ENCODE measurements at regions not wholly inside any gene's neighbourhood (a gene's known extent, or its start where the extent isn't known, plus 50 kb on each side); places are given as distances from the start of the nearest gene placed in this dataset.

- no peak overlapping the region for H2BK5ac ChIP-seq (ENCODE audit: low read depth, low read length)
- H2BK20ac ChIP-seq (ENCODE audit: low read length) = no peak overlapping the region
- no peak overlapping the region for H3K4ac ChIP-seq (replicated peaks; ENCODE audit: insufficient read length, low read depth, low read length)
- H2AK5ac ChIP-seq (ENCODE audit: low read depth, low read length) = no peak overlapping the region
- no peak overlapping the region for H2AFZ ChIP-seq (ENCODE audit: low read length)
- no peaks in the 10 kb centered on the region for H3K9me3 ChIP-seq (ENCODE audit: insufficient read depth in 2 of 2, low read depth in 1 of 2, low read length in 1 of 2)
- H3K27me3 ChIP-seq (replicated peaks in 1 of 4; ENCODE audit: control insufficient read depth in 3 of 4, extremely low read depth in 1 of 4, insufficient read depth in 3 of 4, low read length in 3 of 4) = no peaks in the 10 kb centered on the region
- H3K56ac ChIP-seq (replicated peaks; ENCODE audit: insufficient read length, low read depth, low read length) = no peak overlapping the region
- no peak overlapping the region for H3K9ac ChIP-seq (replicated peaks in 1 of 4; ENCODE audit: extremely low read depth in 1 of 4, low read depth in 3 of 4, low read length in 3 of 4)
- no peak overlapping the region for H4K5ac ChIP-seq (ENCODE audit: insufficient read length, low read depth, low read length)
- H3K14ac ChIP-seq (ENCODE audit: insufficient read length) = no peak overlapping the region
- no peak overlapping the region for H3K23ac ChIP-seq (ENCODE audit: insufficient read length)
- H3K79me1 ChIP-seq (ENCODE audit: low read depth, low read length) = no peaks in the 10 kb centered on the region
- no peak for DNase-seq (ENCODE audit: low read depth in 1 of 2, low spot score in 2 of 2)
- TF ChIP-seq YY1 (IDR thresholded peaks at IDR 0.05; ENCODE audit: low read depth, low read length) = no peak
- TF ChIP-seq, protein P1, sequence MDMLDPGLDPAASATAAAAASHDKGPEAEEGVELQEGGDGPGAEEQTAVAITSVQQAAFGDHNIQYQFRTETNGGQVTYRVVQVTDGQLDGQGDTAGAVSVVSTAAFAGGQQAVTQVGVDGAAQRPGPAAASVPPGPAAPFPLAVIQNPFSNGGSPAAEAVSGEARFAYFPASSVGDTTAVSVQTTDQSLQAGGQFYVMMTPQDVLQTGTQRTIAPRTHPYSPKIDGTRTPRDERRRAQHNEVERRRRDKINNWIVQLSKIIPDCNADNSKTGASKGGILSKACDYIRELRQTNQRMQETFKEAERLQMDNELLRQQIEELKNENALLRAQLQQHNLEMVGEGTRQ (IDR thresholded peaks at IDR 0.05; ENCODE audit: low read length) = no peak
- TF ChIP-seq TEAD4 (IDR thresholded peaks at IDR 0.05; ENCODE audit: low read depth, low read length) = no peak
- TF ChIP-seq TAF7 (optimal IDR thresholded peaks at IDR 0.05; ENCODE audit: borderline replicate concordance, low read depth, low read length) = no peak
- no peak for TF ChIP-seq RNF2 (IDR thresholded peaks at IDR 0.05; ENCODE audit: borderline replicate concordance, low read depth, low read length, missing control alignments, poor library complexity, severe bottlenecking)
- no peak for TF ChIP-seq SP2 (IDR thresholded peaks at IDR 0.05; ENCODE audit: low read length)
- no peak for TF ChIP-seq CBX5 (IDR thresholded peaks at IDR 0.05; ENCODE audit: low read depth, low read length)
- no peak for TF ChIP-seq CREB1 (IDR thresholded peaks at IDR 0.05)
- no peak for TF ChIP-seq CEBPB (IDR thresholded peaks at IDR 0.05; ENCODE audit: low read depth, low read length)
- TF ChIP-seq RAD21 (IDR thresholded peaks at IDR 0.05 in 1 of 2, conservative IDR thresholded peaks at IDR 0.05 in 1 of 2; ENCODE audit: low read depth in 2 of 2, low read length in 2 of 2) = no peak
- TF ChIP-seq SIRT6 (IDR thresholded peaks at IDR 0.05; ENCODE audit: low read length) = no peak
- no peak for TF ChIP-seq KDM4A (IDR thresholded peaks at IDR 0.05; ENCODE audit: low read depth, low read length, severe bottlenecking)
- no peaks in the 10 kb centered on the region for H4K20me1 ChIP-seq (replicated peaks in 1 of 2; ENCODE audit: control insufficient read depth in 1 of 2, insufficient read depth in 2 of 2, low read length in 2 of 2)
- H3K23me2 ChIP-seq (ENCODE audit: low read depth, low read length) = no peaks in the 10 kb centered on the region
- no peak overlapping the region for H3K27ac ChIP-seq (ENCODE audit: low read depth, low read length)
- H2BK120ac ChIP-seq (replicated peaks; ENCODE audit: low read depth, low read length) = no peak overlapping the region
- POLR2A ChIA-PET (ENCODE audit: partially characterized antibody) = interaction anchor here (0.8 kb wide), 1 partner anchor 15 kb away, joined by 3 read pairs; no protein-coding TSS in a partner anchor
- no peak overlapping the region for H3K4me2 ChIP-seq (ENCODE audit: insufficient read depth in 1 of 2, low read depth in 2 of 2, low read length in 2 of 2)
- CTCF ChIA-PET (ENCODE audit: partially characterized antibody) = interaction anchor here (0.6 to 1.8 kb wide), 4 partner anchors 9 to 774 kb away, joined by 3 to 6 read pairs (median 4); no protein-coding TSS in a partner anchor
- no peak overlapping the region for H4K8ac ChIP-seq (ENCODE audit: extremely low read depth, insufficient read depth, low read length)
- H3K36me3 ChIP-seq (ENCODE audit: control insufficient read depth in 2 of 4, insufficient read depth in 4 of 4, low read length in 3 of 4) = no peaks in the 10 kb centered on the region
- no peak overlapping the region for H3K4me3 ChIP-seq (ENCODE audit: extremely low read depth in 1 of 4, insufficient read depth in 2 of 4, low read depth in 3 of 4, low read length in 4 of 4)
- H3K18ac ChIP-seq (ENCODE audit: extremely low read depth, low read length) = no peak overlapping the region
- H2BK15ac ChIP-seq (ENCODE audit: low read length) = no peak overlapping the region
- H3K4me1 ChIP-seq (replicated peaks in 1 of 4; ENCODE audit: control insufficient read depth in 3 of 4, insufficient read depth in 4 of 4, low read length in 3 of 4) = no peaks in the 10 kb centered on the region
- H4K91ac ChIP-seq (replicated peaks; ENCODE audit: insufficient read length, low read length) = no peak overlapping the region
- WGBS, 2 experiments (ENCODE audit: extremely low coverage in 1 of 2, insufficient coverage in 1 of 2, insufficient read length in 1 of 2, insufficient replicate concordance in 2 of 2, low coverage in 1 of 2, low lambda C conversion rate in 2 of 2, missing lambda C conversion rate in 1 of 2) = 75% methylated on average over 1 of the region's 1 CpG; no CpG with 5 or more reads in 1 of the 2 experiments
- H2BK12ac ChIP-seq (ENCODE audit: low read depth, low read length) = no peak overlapping the region
- no peak for FAIRE-seq
- no peaks in the 10 kb centered on the region for H3K79me2 ChIP-seq (ENCODE audit: control insufficient read depth in 1 of 2, insufficient read depth in 2 of 2, low read length in 2 of 2)
These were observed 775.7 kb upstream of the IGFBP3 start for GRCh38 chr7:46696741-46697140.

All from H1 (cell line).